ENCODE measurements at regions not wholly inside any gene's neighbourhood (a gene's known extent, or its start where the extent isn't known, plus 50 kb on each side); places are given as distances from the start of the nearest gene placed in this dataset.
A peak's percentile ranks its signal among the peaks of the same experiment; 100 is the strongest.

DNA sequence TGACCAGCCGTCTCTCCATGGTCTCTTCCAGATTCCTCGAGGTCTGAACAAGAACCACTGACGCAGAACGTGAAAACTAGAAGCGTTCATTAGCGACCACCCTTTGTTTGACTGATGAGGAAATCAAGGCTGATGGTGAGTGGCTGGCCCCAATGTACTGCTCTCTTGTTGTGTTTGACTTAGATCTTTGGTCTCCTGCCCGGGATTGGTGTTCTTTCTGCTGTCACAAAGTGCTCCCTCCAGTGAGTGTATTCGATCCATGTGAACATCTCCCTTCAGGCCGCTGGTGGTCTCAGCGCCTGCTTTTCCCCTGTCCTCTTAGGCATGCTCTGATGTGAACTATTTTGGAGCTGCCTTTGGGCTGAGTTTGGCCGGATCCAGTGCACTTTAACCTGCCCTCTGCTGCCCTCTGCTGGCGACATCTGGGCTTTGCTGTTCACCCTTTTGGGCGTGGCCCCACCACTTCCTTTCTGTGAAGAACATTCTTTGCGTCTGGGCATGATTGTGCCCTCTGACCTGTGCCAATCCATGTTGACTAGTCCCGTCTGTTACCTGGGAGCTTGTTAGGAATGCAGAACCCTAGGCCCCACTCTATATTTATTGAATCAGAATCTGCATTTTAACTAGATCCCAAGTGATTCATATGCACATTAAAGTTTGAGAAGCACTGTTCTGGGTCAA, 279.1 kb downstream of the TTC6 start:
- TF ChIP-seq, protein P1, sequence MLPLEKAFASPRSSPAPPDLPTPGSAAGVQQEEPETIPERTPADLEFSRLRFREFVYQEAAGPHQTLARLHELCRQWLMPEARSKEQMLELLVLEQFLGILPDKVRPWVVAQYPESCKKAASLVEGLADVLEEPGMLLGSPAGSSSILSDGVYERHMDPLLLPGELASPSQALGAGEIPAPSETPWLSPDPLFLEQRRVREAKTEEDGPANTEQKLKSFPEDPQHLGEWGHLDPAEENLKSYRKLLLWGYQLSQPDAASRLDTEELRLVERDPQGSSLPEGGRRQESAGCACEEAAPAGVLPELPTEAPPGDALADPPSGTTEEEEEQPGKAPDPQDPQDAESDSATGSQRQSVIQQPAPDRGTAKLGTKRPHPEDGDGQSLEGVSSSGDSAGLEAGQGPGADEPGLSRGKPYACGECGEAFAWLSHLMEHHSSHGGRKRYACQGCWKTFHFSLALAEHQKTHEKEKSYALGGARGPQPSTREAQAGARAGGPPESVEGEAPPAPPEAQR (tag by site-specific recombination; IDR thresholded peaks at IDR 0.05): no peak
- TF ChIP-seq ZFP41 (tag by site-specific recombination; IDR thresholded peaks at IDR 0.05; ENCODE audit: borderline replicate concordance): no peak
- TF ChIP-seq ZNF280D (tag by site-specific recombination; IDR thresholded peaks at IDR 0.05): no peak
- no peak for TF ChIP-seq ZNF302 (tag by site-specific recombination; IDR thresholded peaks at IDR 0.05; ENCODE audit: low read depth)
- TF ChIP-seq, protein P2, sequence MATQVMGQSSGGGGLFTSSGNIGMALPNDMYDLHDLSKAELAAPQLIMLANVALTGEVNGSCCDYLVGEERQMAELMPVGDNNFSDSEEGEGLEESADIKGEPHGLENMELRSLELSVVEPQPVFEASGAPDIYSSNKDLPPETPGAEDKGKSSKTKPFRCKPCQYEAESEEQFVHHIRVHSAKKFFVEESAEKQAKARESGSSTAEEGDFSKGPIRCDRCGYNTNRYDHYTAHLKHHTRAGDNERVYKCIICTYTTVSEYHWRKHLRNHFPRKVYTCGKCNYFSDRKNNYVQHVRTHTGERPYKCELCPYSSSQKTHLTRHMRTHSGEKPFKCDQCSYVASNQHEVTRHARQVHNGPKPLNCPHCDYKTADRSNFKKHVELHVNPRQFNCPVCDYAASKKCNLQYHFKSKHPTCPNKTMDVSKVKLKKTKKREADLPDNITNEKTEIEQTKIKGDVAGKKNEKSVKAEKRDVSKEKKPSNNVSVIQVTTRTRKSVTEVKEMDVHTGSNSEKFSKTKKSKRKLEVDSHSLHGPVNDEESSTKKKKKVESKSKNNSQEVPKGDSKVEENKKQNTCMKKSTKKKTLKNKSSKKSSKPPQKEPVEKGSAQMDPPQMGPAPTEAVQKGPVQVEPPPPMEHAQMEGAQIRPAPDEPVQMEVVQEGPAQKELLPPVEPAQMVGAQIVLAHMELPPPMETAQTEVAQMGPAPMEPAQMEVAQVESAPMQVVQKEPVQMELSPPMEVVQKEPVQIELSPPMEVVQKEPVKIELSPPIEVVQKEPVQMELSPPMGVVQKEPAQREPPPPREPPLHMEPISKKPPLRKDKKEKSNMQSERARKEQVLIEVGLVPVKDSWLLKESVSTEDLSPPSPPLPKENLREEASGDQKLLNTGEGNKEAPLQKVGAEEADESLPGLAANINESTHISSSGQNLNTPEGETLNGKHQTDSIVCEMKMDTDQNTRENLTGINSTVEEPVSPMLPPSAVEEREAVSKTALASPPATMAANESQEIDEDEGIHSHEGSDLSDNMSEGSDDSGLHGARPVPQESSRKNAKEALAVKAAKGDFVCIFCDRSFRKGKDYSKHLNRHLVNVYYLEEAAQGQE (tag by site-specific recombination; IDR thresholded peaks at IDR 0.05): no peak
- no peak for TF ChIP-seq GLI4 (tag by site-specific recombination; IDR thresholded peaks at IDR 0.05)
- TF ChIP-seq, protein P3, sequence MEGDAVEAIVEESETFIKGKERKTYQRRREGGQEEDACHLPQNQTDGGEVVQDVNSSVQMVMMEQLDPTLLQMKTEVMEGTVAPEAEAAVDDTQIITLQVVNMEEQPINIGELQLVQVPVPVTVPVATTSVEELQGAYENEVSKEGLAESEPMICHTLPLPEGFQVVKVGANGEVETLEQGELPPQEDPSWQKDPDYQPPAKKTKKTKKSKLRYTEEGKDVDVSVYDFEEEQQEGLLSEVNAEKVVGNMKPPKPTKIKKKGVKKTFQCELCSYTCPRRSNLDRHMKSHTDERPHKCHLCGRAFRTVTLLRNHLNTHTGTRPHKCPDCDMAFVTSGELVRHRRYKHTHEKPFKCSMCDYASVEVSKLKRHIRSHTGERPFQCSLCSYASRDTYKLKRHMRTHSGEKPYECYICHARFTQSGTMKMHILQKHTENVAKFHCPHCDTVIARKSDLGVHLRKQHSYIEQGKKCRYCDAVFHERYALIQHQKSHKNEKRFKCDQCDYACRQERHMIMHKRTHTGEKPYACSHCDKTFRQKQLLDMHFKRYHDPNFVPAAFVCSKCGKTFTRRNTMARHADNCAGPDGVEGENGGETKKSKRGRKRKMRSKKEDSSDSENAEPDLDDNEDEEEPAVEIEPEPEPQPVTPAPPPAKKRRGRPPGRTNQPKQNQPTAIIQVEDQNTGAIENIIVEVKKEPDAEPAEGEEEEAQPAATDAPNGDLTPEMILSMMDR (tag by site-specific recombination; IDR thresholded peaks at IDR 0.05): peak; percentile 78
